SKM-1 (cell line): ENCODE measurements at regions not wholly inside any gene's neighbourhood (a gene's known extent, or its start where the extent isn't known, plus 50 kb on each side); places are given as distances from the start of the nearest gene placed in this dataset.
A peak's percentile ranks its signal among the peaks of the same experiment; 100 is the strongest.
"Not testable (repeated sequence)": the region's sequence is repeated elsewhere in the genome, so short reads cannot be mapped to it uniquely, and the experiment has no call there.

Source experiments
- DNase-seq: peaks from one replicate; lab custom pipeline; 2025; ENCODE audit not compliant: unreplicated experiment; lab: John Stamatoyannopoulos, UW

DNA sequence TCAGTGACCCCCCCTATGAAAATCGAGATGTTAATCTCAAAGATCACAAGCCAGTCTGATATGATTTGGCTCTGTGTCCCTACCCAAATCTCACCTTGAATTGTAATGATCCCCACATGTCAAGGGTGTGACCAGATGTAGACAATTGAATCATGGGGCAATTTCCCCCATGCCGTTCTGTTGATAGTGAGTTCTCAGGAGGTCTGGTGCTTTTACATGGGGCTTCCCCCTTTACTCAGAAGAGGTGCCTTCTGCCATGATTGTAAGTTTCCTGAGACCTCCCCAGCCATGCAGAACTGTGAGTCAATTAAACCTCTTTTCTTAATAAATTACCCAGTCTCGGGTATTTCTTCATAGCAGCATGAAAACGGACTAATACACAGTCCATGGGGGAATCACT lies 459.5 kb downstream of the MFSD1 start:
- not testable (repeated sequence) for DNase-seq

- peak; percentile 3 for DNase-seq
Observed at GRCh38 chr3:159263750-159264553, 462.1 kb downstream of the MFSD1 start.

DNA sequence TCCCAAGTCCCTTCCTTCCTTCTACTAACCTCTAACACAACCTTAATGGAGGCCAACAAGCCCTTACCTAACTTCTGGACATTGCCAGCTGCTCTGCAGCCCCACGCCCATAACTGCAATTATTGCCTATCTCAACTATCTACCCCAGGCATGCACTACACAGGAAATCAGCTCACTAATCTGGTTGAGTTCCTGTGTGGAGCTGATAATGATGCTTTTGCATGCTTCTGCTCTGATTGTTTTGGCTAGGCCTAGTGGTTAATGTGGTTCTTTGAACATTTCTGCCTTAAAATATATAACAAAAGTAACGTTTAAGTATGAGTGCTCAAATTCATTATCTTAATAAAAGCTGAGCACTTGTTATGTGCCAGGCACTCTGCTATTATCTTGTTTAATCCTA lies 463.9 kb downstream of the MFSD1 start:
- no peak for DNase-seq

DNA sequence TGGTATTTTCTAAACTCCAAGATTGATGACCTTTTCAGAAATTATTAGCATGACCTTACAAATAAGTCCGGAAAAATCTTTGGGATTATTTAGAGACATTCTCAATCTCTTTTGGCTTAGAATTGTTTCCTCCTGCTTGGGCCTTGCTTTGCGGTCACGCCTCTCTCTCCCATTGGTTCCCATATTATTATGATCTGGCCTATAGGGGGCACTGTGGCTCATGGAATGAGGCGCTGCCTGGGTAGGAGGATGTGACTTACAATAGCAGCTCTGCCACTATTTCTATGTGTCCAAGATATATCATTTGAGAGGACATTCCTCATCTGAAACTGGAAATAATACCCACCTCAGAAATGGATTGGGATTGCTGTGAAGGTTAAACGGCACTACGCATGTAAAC lies 464.9 kb downstream of the MFSD1 start:
- DNase-seq: no peak

- DNase-seq: no peak
Observed at GRCh38 chr3:159271799-159272512, 470.1 kb downstream of the MFSD1 start.

DNA sequence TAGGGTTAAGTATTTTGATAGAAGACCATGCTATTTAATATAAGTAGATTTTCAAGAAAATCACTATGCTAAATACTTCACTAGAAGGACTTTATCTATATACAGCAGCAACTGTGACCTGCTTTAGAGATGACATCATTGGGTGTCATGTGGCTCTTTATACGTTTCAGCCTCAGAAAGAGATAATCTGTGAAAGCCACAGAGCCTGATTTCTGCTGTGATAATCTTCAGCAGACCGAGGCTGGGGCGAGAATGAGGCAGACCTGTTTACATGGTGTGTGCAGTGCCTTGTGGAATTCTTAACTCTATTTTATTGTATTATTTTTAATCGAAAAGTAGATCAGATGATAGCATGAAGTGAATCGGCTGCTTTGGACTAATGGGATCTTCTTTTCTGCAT lies 471.2 kb downstream of the MFSD1 start:
- no peak for DNase-seq

DNA sequence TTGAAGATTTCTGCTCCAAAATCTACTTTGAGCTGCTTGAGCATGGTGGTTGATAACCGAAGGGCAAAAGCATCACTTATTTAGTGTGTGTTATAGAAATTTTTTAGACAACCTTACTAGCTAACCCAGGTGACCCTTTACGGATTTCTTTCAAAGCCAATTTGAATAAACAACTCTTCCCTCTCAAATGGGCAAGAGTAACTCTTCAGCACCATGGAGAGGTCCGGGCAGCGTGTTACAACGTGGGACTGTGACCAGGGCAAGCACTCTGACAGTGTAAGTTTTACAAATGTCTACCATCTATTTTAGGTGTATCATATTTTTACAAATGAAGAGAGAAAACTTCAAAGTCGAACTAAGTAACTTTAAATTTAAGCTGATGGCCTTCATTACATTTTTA lies 471.8 kb downstream of the MFSD1 start:
- no peak for DNase-seq

DNA sequence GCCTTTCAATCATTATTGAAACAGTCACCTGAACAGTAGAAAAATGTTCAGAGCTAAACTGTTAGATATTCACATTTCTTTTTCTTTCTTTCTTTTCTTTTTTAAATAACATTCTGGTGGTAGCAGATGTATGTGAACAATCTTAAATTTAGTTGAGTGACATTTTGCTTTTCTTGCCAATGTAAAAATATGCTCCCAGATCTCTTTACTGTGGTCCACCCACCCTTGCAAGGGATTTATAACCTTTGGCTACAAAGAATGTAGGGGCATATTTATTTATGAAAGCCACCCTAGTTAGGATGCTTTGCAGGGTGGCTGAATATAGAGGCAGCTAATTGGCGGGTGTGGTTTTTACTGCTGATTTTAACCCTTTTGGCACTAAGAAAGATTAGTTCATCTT lies 473.9 kb downstream of the MFSD1 start:
- DNase-seq: no peak

DNA sequence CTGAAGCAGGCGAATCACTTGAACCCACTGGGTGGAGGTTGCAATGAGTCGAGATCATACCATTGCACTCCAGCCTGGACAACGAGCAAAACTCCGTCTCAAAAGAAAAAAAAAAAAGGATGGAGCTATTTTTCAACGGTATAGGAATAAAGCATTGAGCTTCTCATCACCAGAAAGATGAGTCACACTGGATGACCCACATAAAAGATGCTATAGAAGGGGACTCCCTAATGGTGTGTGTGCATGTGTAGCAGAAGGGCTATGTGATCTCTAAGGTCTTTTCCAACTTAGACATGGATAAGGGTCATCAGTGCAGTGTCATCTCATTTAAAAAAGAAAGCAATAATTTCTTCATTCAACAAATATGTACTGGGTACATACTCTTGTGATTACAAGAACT lies 476.0 kb downstream of the MFSD1 start:
- DNase-seq: no peak

GRCh38 chr3:159280386-159281191 lies 478.7 kb downstream of the MFSD1 start:
- DNase-seq: no peak

GRCh38 chr3:159293493-159293892 lies 491.6 kb downstream of the MFSD1 start:
- no peak for DNase-seq

DNA sequence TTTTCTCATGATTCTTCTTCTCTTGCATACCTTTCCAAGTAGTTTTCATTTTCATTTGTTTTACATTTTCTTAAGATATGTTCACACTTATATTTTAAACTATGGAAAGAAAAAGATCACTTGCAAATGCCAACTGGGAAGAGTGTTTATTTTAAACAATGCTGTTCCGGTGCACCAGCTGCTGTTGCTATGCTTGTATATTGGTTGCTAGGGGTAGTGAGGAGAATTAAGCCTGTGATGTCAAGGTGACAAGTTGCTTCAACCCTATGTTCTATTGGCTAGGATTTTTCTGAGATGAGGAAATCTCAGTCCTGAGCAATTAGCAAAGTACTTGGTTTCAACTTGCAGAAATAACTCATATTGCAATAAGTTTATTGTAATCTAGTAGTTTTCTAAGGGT lies 500.1 kb downstream of the MFSD1 start:
- DNase-seq: no peak

DNA sequence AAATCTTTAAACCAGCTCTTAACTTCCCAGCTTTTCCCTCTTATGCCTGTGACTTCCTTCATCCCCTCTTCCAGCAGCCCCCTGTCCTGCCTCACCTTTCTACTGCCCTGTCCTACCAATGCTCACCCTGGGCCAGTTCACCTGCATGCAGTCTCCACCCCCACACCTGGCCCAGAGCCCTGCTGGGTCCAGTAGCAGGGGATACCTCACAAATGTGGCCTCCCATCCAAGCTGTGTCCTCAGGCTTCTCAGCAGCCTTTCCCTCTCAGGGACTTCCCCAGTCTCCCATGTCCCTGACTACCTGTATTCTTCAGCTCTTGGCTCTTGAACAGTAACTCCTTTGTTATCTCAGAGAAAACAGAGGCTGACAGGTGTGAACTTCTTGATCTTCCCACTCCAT lies 503.2 kb downstream of the MFSD1 start:
- DNase-seq: no peak

- not testable (repeated sequence) for DNase-seq
Observed at GRCh38 chr3:159316706-159317105, 514.9 kb downstream of the MFSD1 start.

- no peak for DNase-seq
Observed at GRCh38 chr3:159319156-159319555, 517.3 kb downstream of the MFSD1 start.

GRCh38 chr3:159322322-159322939 lies 520.6 kb downstream of the MFSD1 start:
- DNase-seq: peak; percentile 4

GRCh38 chr3:159323848-159324247 lies 522.0 kb downstream of the MFSD1 start:
- DNase-seq: no peak

- no peak for DNase-seq
Observed at GRCh38 chr3:159326998-159327397, 525.1 kb downstream of the MFSD1 start.

- DNase-seq: no peak
Observed at GRCh38 chr3:159332535-159333099, 530.8 kb downstream of the MFSD1 start.

DNA sequence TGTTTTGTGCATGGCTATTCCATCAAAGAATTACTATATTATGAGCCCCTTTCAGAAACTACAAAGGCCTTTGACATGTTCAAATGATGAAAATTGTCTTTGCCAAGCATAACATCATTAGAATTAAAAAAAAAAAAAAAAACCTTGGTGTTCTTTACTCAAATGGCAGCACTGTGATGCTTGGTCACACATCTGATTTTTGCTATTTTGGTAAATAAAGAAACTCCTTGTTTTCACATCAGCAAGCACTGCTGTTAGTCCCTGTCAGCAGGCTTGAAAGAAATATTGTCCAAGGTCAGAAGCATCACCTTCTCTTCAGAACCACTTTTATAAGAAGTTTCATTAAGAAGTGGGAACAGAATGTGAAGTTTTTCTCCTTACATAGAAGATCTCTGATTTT lies 537.3 kb downstream of the MFSD1 start:
- DNase-seq: no peak
